T47D (cell line): ENCODE measurements at regions not wholly inside any gene's neighbourhood (a gene's known extent, or its start where the extent isn't known, plus 50 kb on each side); places are given as distances from the start of the nearest gene placed in this dataset.
"Not testable (repeated sequence)": the region's sequence is repeated elsewhere in the genome, so short reads cannot be mapped to it uniquely, and the experiment has no call there.

Experiments
- DNase-seq, 2 experiments: peaks; one replicate each; pipeline versions ENCODE4 v3.0.0 to v3.0.0-alpha.2; 2011 to 2012; ENCODE audit warnings: low read depth in 1 of 2, low spot score in 1 of 2
- JUND ChIP-seq: IDR thresholded peaks from 2 replicates; pipeline ENCODE4 v1.6.1; 2012; ENCODE audit warnings: low read depth
- in situ Hi-C: cut with HindIII; loops from 2 replicates; pipeline ENCODE4 v1.10.0; 2016; ENCODE audit warnings: low sequenced_read_pairs, low pct_unique_long_range_greater_than_20kb

DNA sequence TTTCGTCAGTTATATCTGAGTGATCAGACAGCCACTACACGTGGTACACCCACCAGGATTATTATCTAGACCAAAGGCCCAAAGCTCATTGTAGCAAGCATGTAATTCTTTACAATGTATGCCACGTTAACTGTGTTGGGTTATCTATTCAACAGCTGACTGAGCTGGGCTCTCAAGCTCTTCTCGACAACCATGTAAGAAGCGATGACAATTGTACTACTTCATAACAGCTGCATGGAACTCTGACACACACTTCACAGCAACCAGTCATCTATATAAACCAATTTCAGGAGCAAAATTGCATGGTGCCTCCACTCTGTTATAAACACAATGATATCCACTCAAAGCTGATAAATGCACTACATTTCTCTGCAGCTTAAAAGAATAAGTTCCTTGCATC lies 701.8 kb downstream of the NR4A2 start:
- no peak for TF ChIP-seq JUND
- no peak for DNase-seq
- in situ Hi-C loops: no loop called here

DNA sequence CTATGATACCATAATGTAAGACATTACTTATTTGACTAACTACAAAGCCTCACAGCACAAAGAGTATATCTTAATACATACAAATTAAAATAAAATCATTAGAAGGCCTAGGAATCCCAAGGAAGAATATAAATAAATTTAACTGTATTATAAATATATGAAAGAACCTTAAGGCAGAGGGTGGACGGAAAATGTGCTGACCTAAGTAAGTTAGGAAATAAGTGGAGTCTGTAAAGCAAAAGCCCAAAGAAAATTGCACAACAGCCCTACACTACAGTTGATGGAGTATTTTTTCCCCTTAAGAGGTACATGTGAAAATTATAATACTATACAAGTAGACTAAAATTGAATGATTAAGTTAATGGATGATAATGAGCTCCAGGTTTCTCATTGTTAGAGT lies 710.1 kb downstream of the NR4A2 start:
- no peak for TF ChIP-seq JUND
- no peak for DNase-seq
- in situ Hi-C loops: no loop called here

DNA sequence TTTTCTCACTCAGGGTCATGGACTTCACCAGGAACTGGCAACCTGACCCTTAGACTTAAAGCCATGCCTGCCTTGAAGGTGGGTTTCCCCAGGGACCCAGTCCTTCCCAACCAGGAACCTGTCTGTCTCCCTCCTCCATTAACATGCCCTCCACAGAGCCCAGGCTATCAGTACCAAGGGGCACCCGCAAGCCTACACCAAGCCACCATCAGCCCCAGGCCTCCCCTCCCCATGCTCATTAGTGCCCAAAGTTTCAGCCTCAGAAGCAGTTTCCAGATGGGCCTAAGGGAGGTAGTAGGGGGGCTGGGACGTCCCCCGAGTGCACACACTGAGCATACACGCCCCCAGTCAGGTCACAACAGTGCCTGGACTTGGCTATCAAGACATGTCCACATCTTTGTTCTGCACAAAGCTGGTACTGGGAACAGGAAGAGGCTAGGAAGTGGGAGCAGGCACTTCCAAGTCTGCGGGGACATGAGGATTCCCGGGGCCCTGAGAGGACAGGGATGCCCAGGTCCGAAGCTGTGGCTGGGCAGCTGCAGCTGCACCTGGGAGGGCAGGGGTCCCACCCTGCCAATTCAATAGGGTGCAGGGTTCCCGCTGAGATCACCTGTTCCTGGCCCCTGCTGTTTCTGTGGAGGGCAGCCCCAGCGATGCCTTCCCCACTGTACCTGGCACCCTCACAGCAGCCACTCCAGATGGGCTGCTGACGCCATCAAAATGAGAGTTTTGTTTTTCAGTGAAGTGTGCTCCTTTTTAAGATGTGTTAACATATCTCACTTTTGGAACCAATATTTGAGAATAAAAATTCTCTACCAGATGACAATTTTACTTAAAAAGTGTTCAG lies 731.4 kb downstream of the NR4A2 start:
- in situ Hi-C loops: no loop called here
- DNase-seq: no peak
- no peak for TF ChIP-seq JUND

DNA sequence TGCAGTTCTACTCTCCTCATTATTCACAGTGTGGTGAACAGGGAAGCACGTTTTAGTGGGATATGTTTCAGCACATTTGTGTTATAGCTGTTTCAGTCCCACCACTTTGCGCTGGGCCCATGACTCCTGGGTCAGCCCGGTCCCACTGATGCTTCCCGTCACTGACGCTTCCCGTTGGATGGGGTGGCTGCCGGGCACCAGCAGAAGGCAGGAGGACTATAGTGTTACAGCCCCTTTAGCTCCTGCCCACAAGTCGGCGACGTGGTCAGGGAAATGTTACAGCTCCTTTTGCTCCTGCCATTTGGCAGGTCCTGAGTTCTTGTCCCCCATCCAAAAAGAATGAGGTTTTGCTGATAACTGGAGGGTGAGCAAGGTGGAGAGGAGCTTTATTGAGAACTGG lies 732.2 kb downstream of the NR4A2 start:
- TF ChIP-seq JUND: no peak

DNA sequence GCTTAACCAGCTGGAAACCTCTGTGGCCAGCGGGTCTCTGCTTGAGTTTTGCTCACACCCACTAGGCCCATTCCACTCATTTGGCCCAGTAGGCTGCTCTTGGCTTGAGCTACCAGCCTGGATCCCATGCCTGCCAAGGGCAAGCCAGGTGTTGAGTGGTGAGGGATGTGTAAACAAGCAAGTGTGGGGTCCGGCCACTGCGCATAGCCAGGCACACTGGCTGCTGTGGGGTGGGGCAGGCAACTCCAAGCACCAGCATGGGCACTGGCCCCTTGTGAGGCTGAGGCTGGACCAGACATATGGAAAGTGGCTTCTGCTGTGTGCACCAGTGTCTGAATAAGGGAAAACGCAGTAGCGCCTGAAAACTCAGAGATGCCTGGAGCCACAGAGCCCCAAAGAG lies 732.7 kb downstream of the NR4A2 start:
- in situ Hi-C loops: no loop called here
- DNase-seq: no peak
- no peak for TF ChIP-seq JUND

More for the DNA sequence above, 732.2 kb downstream of the NR4A2 start:
- in situ Hi-C loops: no loop called here
- DNase-seq: no peak

DNA sequence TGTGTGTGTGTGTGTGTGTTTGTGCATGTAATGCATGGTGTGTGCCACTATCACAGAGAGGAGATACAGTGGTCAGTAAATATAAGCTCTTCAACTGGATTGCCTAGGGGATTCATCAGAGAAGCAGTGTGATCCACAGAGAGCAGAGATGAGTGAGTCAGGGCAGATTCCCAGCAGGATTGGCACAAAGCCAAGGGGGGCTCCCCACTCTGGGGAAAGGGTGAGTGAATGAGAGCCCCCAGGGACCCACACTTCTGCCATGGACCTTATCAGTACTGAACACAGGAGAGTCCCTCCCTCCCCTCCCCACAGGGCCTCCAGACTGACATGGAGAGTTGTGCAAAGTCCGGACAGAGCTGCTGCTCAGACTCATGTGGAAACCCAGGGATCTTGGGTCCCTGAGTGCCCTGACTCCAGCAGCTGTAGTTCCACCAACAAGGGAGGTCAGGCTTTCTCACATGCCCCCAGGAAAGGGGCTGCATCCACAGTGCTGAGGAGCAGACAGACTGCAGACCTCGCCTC lies 748.8 kb downstream of the NR4A2 start:
- no peak for DNase-seq
- no peak for TF ChIP-seq JUND
- in situ Hi-C loops: no loop called here

DNA sequence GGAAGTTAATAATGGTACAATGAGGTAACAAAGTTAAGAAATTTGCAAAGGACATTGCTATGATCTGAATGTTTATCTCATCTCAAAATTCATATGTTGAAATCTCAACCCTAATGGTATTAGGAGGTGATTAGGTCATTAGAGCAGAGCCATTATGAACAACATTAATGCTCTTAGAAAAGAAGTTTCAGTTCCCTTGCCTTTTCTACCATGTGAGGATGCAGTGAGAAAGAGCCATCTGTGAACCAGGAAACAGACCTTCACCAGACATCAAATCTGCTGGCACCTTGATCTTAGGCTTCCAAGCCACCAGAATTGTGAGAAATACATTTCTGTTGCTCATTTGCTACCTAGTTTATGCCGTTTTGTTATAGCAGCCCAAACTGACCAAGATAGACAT lies 757.6 kb downstream of the NR4A2 start:
- no peak for TF ChIP-seq JUND
- in situ Hi-C loops: no loop called here
- DNase-seq: no peak

DNA sequence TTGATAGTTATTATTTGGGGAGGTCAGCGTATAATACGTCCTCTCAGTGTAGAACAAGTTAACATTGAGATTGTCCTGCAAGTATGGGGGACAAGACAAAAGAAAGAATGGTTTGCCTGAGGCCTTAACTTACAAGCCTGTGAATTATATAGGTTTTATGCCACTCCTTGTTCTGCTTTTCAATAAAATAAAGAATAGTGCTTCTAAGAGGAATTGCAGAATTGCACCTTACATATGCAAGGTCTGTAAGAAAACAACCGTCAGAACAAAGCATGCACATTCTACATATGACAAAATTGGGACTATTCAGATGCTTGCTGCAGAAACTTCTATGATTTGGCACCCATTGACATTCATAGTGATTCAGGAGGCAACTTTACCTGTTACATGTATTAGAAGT lies 785.0 kb downstream of the NR4A2 start:
- TF ChIP-seq JUND: no peak
- no peak for DNase-seq
- in situ Hi-C loops: no loop called here

DNA sequence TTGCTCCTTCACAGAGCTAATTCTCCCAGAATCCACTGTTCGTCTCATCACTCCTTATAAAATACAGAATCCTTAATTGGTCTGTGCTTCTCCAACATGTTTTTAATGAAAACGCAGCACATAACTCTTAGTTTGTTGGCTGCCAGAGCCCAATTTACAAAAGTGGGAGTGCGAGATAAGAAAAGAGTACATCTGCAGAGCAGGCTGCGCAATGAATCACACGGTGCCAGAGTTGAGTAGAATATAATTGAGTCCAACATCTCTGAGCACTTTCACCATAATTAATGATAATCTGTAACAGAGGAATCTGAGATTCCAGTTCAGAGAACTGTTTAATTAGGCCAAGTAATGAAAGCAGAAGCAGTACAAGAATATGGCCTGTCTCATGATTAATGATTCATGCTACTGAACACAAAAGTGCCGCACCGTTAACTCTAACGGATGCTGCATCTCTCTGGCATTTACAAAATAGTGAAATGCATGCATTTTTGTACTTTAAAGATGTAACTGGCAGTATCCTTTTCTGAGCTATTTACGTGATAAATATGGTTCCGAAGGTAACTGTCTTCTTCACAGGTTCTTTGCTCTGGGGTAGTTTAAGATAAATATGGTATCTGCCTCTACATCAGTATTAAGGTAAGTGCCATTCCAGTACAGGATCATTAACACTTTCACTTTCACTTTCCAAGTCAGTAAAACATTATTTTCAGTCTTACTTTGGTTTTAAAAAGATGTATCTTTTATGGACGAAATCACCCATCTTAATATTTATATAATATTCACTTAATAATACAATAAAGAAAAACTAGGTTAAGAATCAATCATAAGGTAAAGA lies 785.6 kb downstream of the NR4A2 start:
- DNase-seq: no peak
- in situ Hi-C loops: no loop called here
- TF ChIP-seq JUND: no peak

DNA sequence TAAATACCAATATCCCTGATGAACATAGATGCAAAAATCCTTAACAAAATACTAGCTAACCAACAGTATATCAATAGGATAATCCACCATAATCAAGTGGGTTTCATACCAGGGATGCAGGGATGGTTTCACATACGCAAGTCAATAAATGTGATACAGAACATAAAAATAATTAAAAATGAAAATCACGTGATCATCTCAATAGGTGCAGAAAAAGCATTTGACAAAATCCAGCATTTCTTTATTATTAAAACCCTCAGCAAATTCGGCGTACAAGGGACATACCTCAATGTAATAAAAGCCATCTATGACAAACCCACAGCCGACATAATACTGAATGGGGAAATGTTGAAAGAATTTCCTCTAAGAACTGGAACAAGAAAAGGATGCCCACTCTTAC lies 793.5 kb downstream of the NR4A2 start:
- in situ Hi-C loops, DNase-seq: not testable (repeated sequence)

DNA sequence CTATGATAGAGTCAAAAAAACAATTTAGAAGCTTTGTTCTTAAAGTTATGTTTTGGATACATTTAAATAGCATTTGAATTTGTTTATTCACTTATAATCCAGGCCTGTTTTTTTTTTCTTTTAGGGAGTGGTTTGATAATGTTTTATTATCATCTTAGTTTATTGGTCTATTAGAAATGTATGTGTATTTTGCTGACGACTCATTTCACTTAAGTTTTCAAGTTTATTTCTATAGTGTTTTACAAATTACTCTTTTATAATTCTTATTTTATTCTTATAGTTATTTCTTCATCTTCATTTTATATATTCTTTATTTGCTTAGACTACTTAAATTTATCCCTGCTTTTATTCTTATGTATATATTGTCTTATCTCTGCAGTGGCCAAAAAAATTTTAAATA lies 804.5 kb downstream of the NR4A2 start:
- DNase-seq: no peak
- no peak for TF ChIP-seq JUND
- in situ Hi-C loops: no loop called here

DNA sequence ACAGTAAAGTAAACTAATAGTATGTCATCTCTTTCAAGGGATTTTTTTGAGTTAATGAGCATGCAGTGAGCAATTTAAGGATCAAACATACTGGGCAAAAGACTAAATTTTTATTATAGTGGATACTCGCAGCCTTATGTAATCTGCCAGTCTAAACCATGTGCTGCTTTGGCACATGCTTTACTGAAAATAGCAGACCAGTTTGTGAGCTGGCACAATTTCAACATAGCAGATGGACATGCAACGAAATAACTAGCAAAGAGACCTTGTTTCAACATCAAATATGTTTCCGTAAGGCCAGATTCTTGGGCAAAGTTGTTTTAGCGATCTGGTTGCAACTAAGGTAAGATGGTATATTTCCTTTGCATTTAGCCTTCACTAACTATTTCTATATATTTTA lies 807.3 kb downstream of the NR4A2 start:
- in situ Hi-C loops: no loop called here
- TF ChIP-seq JUND: no peak
- peak in 1 of 2 experiments; percentile 5 for DNase-seq

DNA sequence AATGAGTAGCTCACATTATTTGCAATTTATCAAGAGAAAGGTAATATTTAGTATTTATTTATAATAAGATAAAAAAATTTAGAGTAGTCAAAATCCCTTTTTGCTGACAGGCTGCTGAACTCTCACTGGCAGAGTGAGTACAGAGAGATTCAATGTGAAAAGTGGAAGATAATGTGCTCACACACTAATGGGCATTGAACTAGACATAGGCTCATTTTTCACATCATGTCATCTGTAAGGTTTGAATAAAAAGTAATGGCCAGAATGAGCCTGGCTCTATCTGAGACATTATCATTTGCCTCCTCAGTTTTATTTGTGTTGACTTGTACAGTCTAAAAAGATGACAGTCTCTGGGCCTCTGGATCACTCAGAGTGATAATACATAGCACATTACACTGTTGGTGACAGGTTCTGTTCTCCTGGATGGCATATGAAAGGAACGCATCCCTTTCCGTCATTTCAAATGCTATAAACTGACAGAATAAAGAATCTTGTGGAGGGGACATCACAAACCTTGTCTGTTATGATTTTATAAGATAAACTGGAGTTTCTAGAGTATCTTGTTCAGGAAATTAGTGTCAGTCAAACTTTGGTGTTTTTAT lies 812.9 kb downstream of the NR4A2 start:
- TF ChIP-seq JUND: no peak
- DNase-seq: no peak
- in situ Hi-C loops: no loop called here
